Sigmoid colon (tissue), 6 donors: ENCODE measurements at regions not wholly inside any gene's neighbourhood (a gene's known extent, or its start where the extent isn't known, plus 50 kb on each side); places are given as distances from the start of the nearest gene placed in this dataset.

Experiments
- DNase-seq: peaks from one replicate; pipeline ENCODE4 v3.0.0-alpha.2; 2019
- H3K27ac ChIP-seq, 4 donors: fragments of 200-600 bp; sonication (generic); one replicate each; pipeline ENCODE4 v1.5.1; 2016 to 2019; ENCODE audit warnings: mild to moderate bottlenecking in 1 of 4
- H3K27me3 ChIP-seq, 3 donors: fragments of 200-600 bp; sonication (generic); one replicate each; pipeline ENCODE4 v1.5.1; 2019; ENCODE audit warnings: mild to moderate bottlenecking in 1 of 3
- H3K36me3 ChIP-seq, 4 donors: fragments of 200-600 bp; sonication (generic); one replicate each; pipeline ENCODE4 v1.5.1; 2016 to 2019
- H3K4me1 ChIP-seq, 4 donors: fragments of 200-600 bp; sonication (generic); one replicate each; pipeline ENCODE4 v1.5.1; 2017 to 2019
- H3K4me3 ChIP-seq, 4 donors: fragments of 200-600 bp; sonication (generic); one replicate each; pipeline ENCODE4 v1.5.1; 2017 to 2019; ENCODE audit warnings: mild to moderate bottlenecking in 2 of 4, moderate library complexity in 1 of 4
- H3K9me3 ChIP-seq, 4 donors: fragments of 200-600 bp in 3 of 4; sonication (generic) in 3 of 4; one replicate each; pipeline versions ENCODE4 v1.5.1 to v1.6.1; 2013 to 2019
- CTCF ChIP-seq, 4 experiments: fragments of 450-650 bp in 3 of 4; fragments of 200-600 bp in 1 of 4; IDR thresholded peaks; one replicate each; pipeline ENCODE4 v1.5.1; 2016 to 2019; ENCODE audit warnings: antibody characterized with exemption in 4 of 4, mild to moderate bottlenecking in 3 of 4, moderate library complexity in 2 of 4
- EP300 ChIP-seq, 4 donors: sonication (generic); formaldehyde crosslinking; IDR thresholded peaks; one replicate each; pipeline ENCODE4 v1.6.1; 2017; ENCODE audit warnings: antibody characterized with exemption in 4 of 4
- POLR2A ChIP-seq, 2 donors: fragments of 450-650 bp; IDR thresholded peaks; one replicate each; pipeline ENCODE4 v1.6.1; 2016; ENCODE audit warnings: antibody characterized with exemption in 2 of 2, mild to moderate bottlenecking in 2 of 2, moderate library complexity in 2 of 2
- POLR2AphosphoS5 ChIP-seq, 4 donors: sonication (generic); formaldehyde crosslinking; IDR thresholded peaks; one replicate each; pipeline ENCODE4 v1.6.1; 2017; ENCODE audit warnings: antibody characterized with exemption in 4 of 4
- WGBS, 2 donors: extraction: QIAGEN DNeasy Blood & Tissue Kit; methylation state at CpG; one replicate each; pipeline ENCODE4 v1.1.7; 2013; 5-methylcytosine and 5-hydroxymethylcytosine counted together
- intact Hi-C: fragments of 100-400 bp; cut with DNase I; formaldehyde crosslinking; loops from one replicate; pipeline ENCODE4 v1.15.1; 2023
- donor health status: healthy with polysubstance abuse.
- donor health status: healthy.

DNA sequence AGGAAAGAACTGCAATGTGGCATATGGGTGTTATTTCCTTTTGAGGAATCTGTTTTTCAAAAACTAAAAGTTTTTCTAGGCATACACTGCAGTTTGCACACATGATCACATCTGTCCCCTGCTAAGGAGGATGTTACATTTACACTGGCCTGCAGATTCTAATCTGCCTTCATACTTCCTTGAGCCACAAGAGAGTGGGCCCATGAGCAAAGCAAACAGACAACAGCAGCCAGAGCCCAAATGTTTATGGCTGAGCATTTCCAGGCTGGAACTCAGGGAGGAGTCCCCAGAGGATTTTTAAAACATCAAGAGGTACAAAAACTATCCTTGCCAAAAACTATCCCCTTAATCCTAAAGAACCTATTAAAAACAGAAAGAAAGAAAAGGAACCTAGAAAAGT lies 117.2 kb upstream of the MTNR1B start:
- intact Hi-C loops = no loop called here

GRCh38 chr11:92852946-92853345 lies 116.5 kb upstream of the MTNR1B start:
- H3K4me3 ChIP-seq = no peak overlapping the region
- H3K4me1 ChIP-seq = peaks cover 0 to 12% (median 3%) of the 10 kb centered on the region in 4 donors
- no peak overlapping the region for H3K27ac ChIP-seq
- H3K36me3 ChIP-seq = no peaks in the 10 kb centered on the region
- intact Hi-C loops = no loop called here
- 21 to 70% methylated on average over 7 of the region's 7 CpGs for WGBS, 2 donors
- no peaks in the 10 kb centered on the region for H3K9me3 ChIP-seq
- no peaks in the 10 kb centered on the region for H3K27me3 ChIP-seq
- no peak for DNase-seq
- TF ChIP-seq EP300 (IDR thresholded peaks at IDR 0.05) (no peak), POLR2AphosphoS5 (IDR thresholded peaks at IDR 0.05) (no peak), POLR2A (IDR thresholded peaks at IDR 0.05) (no peak), CTCF (IDR thresholded peaks at IDR 0.05) (no peak)

More for the DNA sequence above, 117.2 kb upstream of the MTNR1B start:
- Histone ChIP-seq H3K9me3 (no peaks in the 10 kb centered on the region), H3K4me1 (peaks cover 0 to 12% (median 3%) of the 10 kb centered on the region in 4 donors), H3K4me3 (no peak overlapping the region), H3K27ac (no peak overlapping the region), H3K36me3 (no peaks in the 10 kb centered on the region), H3K27me3 (no peaks in the 10 kb centered on the region)
- no peak for DNase-seq
- TF ChIP-seq POLR2AphosphoS5 (IDR thresholded peaks at IDR 0.05) = no peak
- no peak for TF ChIP-seq POLR2A (IDR thresholded peaks at IDR 0.05)
- no peak for TF ChIP-seq CTCF (IDR thresholded peaks at IDR 0.05)
- no peak for TF ChIP-seq EP300 (IDR thresholded peaks at IDR 0.05)

DNA sequence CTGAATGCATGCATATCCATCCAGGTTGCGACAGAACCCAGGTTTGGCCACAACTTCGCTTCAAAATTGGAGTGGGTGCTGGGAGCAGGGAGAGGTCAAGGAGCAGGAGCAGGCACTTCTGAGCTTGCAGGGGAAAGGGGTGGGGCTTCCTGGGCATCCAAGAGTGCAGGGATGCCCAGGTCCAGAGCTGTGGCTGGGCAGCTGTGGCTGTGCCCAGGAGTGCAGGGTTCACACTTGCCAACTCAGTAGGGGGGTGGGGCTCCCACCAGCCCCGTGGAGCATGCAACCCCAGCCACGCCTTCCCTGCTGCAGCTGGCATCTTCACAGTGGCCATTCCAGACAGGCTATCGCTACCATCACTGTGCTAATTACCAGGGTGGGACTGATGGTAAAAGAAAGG lies 115.3 kb upstream of the MTNR1B start:
- H3K4me3 ChIP-seq = no peak overlapping the region
- intact Hi-C loops = no loop called here
- H3K4me1 ChIP-seq = peaks cover 0 to 19% (median 6%) of the 10 kb centered on the region in 4 donors
- H3K27me3 ChIP-seq = no peaks in the 10 kb centered on the region
- no peak overlapping the region for H3K27ac ChIP-seq
- H3K36me3 ChIP-seq = no peaks in the 10 kb centered on the region
- DNase-seq = no peak
- TF ChIP-seq CTCF (IDR thresholded peaks at IDR 0.05) (no peak), POLR2A (IDR thresholded peaks at IDR 0.05) (no peak), POLR2AphosphoS5 (IDR thresholded peaks at IDR 0.05) (no peak)
- H3K9me3 ChIP-seq = no peaks in the 10 kb centered on the region
- WGBS, 2 donors = 47 to 75% methylated on average over 5 of the region's 5 CpGs

- intact Hi-C loops = no loop called here
- Histone ChIP-seq H3K9me3 (no peaks in the 10 kb centered on the region), H3K27ac (no peak overlapping the region), H3K36me3 (no peaks in the 10 kb centered on the region), H3K27me3 (no peaks in the 10 kb centered on the region), H3K4me1 (peaks cover 0 to 27% (median 7%) of the 10 kb centered on the region in 4 donors), H3K4me3 (no peak overlapping the region)
- no peak for DNase-seq
- 42 to 48% methylated on average over 3 of the region's 3 CpGs for WGBS, 2 donors
- TF ChIP-seq POLR2AphosphoS5 (IDR thresholded peaks at IDR 0.05) (no peak), POLR2A (IDR thresholded peaks at IDR 0.05) (no peak), CTCF (IDR thresholded peaks at IDR 0.05) (no peak), EP300 (IDR thresholded peaks at IDR 0.05) (no peak)
Measured at GRCh38 chr11:92854952-92855351, 114.5 kb upstream of the MTNR1B start.
